ENCODE measurements at regions not wholly inside any gene's neighbourhood (a gene's known extent, or its start where the extent isn't known, plus 50 kb on each side); places are given as distances from the start of the nearest gene placed in this dataset.

- DNase-seq (ENCODE audit: low read depth): no peak
Measured at GRCh38 chr6:54717849-54718455, 128.6 kb upstream of the FAM83B start.

GRCh38 chr6:54718541-54719023, 128.0 kb upstream of the FAM83B start:
- no peak for DNase-seq (ENCODE audit: low read depth)

GRCh38 chr6:54719131-54719530, 127.4 kb upstream of the FAM83B start:
- no peak for DNase-seq (ENCODE audit: low read depth)

- DNase-seq (ENCODE audit: low read depth): no peak
Measured at GRCh38 chr6:54719633-54720032, 126.9 kb upstream of the FAM83B start.

- no peak for DNase-seq (ENCODE audit: low read depth)
Measured at GRCh38 chr6:54722328-54722727, 124.2 kb upstream of the FAM83B start.

GRCh38 chr6:54729716-54730115, 116.9 kb upstream of the FAM83B start:
- no peak for DNase-seq (ENCODE audit: low read depth)

- no peak for DNase-seq (ENCODE audit: low read depth)
Measured at GRCh38 chr6:54730767-54731630, 115.6 kb upstream of the FAM83B start.

GRCh38 chr6:54737247-54737646, 109.3 kb upstream of the FAM83B start:
- no peak for DNase-seq (ENCODE audit: low read depth)

- DNase-seq (ENCODE audit: low read depth): no peak
Measured at GRCh38 chr6:54747955-54748354, 98.6 kb upstream of the FAM83B start.

GRCh38 chr6:54754406-54754805, 92.2 kb upstream of the FAM83B start:
- DNase-seq (ENCODE audit: low read depth): no peak

- DNase-seq (ENCODE audit: low read depth): no peak
Measured at GRCh38 chr6:54758340-54758739, 88.2 kb upstream of the FAM83B start.

GRCh38 chr6:54768494-54768893, 78.1 kb upstream of the FAM83B start:
- DNase-seq (ENCODE audit: low read depth): no peak

GRCh38 chr6:54770328-54770727, 76.2 kb upstream of the FAM83B start:
- DNase-seq (ENCODE audit: low read depth): no peak

GRCh38 chr6:54771968-54772367, 74.6 kb upstream of the FAM83B start:
- no peak for DNase-seq (ENCODE audit: low read depth)

- DNase-seq (ENCODE audit: low read depth): no peak
Measured at GRCh38 chr6:54772610-54773009, 74.0 kb upstream of the FAM83B start.

- DNase-seq (ENCODE audit: low read depth): no peak
Measured at GRCh38 chr6:54775576-54775975, 71.0 kb upstream of the FAM83B start.

- no peak for DNase-seq (ENCODE audit: low read depth)
Measured at GRCh38 chr6:54776891-54777290, 69.7 kb upstream of the FAM83B start.

- no peak for DNase-seq (ENCODE audit: low read depth)
Measured at GRCh38 chr6:54778731-54779130, 67.8 kb upstream of the FAM83B start.

GRCh38 chr6:54784011-54784410, 62.6 kb upstream of the FAM83B start:
- DNase-seq (ENCODE audit: low read depth): no peak

GRCh38 chr6:54786154-54786553, 60.4 kb upstream of the FAM83B start:
- no peak for DNase-seq (ENCODE audit: low read depth)

GRCh38 chr6:54787825-54788224, 58.7 kb upstream of the FAM83B start:
- no peak for DNase-seq (ENCODE audit: low read depth)

All from GM04503 (cell line).